ENCODE measurements at regions not wholly inside any gene's neighbourhood (a gene's known extent, or its start where the extent isn't known, plus 50 kb on each side); places are given as distances from the start of the nearest gene placed in this dataset.

- Mint-ChIP-seq H3K4me1 (ENCODE audit: unreplicated experiment) (no peaks in the 10 kb centered on the region), H3K36me3 (ENCODE audit: low read depth, unreplicated experiment) (no peaks in the 10 kb centered on the region), H3K27me3 (ENCODE audit: unreplicated experiment) (no peaks in the 10 kb centered on the region), H3K4me3 (ENCODE audit: unreplicated experiment) (no peak overlapping the region), H3K9me3 (ENCODE audit: unreplicated experiment) (no peaks in the 10 kb centered on the region), H3K27ac (ENCODE audit: unreplicated experiment) (no peak overlapping the region)
- DNase-seq (ENCODE audit: low spot score): no peak
- TF ChIP-seq CTCF (IDR thresholded peaks at IDR 0.05; ENCODE audit: unreplicated experiment): no peak
Observed at GRCh38 chr6:48472535-48472934, 361.5 kb upstream of the PTCHD4 start.

- Mint-ChIP-seq H3K4me1 (ENCODE audit: unreplicated experiment) (no peaks in the 10 kb centered on the region), H3K4me3 (ENCODE audit: unreplicated experiment) (no peak overlapping the region), H3K27me3 (ENCODE audit: unreplicated experiment) (no peaks in the 10 kb centered on the region), H3K36me3 (ENCODE audit: low read depth, unreplicated experiment) (no peaks in the 10 kb centered on the region), H3K9me3 (ENCODE audit: unreplicated experiment) (no peaks in the 10 kb centered on the region), H3K27ac (ENCODE audit: unreplicated experiment) (no peak overlapping the region)
- DNase-seq (ENCODE audit: low spot score): no peak
- no peak for TF ChIP-seq CTCF (IDR thresholded peaks at IDR 0.05; ENCODE audit: unreplicated experiment)
Observed at GRCh38 chr6:48472091-48472490, 361.1 kb upstream of the PTCHD4 start.

- TF ChIP-seq CTCF (IDR thresholded peaks at IDR 0.05; ENCODE audit: unreplicated experiment): no peak
- H3K27ac Mint-ChIP-seq (ENCODE audit: unreplicated experiment): no peak overlapping the region
- no peaks in the 10 kb centered on the region for H3K4me1 Mint-ChIP-seq (ENCODE audit: unreplicated experiment)
- no peak overlapping the region for H3K4me3 Mint-ChIP-seq (ENCODE audit: unreplicated experiment)
- DNase-seq (ENCODE audit: low spot score): no peak
- no peaks in the 10 kb centered on the region for H3K9me3 Mint-ChIP-seq (ENCODE audit: unreplicated experiment)
- no peaks in the 10 kb centered on the region for H3K27me3 Mint-ChIP-seq (ENCODE audit: unreplicated experiment)
- H3K36me3 Mint-ChIP-seq (ENCODE audit: low read depth, unreplicated experiment): no peaks in the 10 kb centered on the region
Observed at GRCh38 chr6:48471326-48471725, 360.3 kb upstream of the PTCHD4 start.

GRCh38 chr6:48449002-48449401 is 338.0 kb upstream of the PTCHD4 start:
- no peak for DNase-seq (ENCODE audit: low spot score)
- no peak overlapping the region for H3K27ac Mint-ChIP-seq (ENCODE audit: unreplicated experiment)
- H3K4me3 Mint-ChIP-seq (ENCODE audit: unreplicated experiment): no peak overlapping the region
- no peaks in the 10 kb centered on the region for H3K4me1 Mint-ChIP-seq (ENCODE audit: unreplicated experiment)
- no peaks in the 10 kb centered on the region for H3K27me3 Mint-ChIP-seq (ENCODE audit: unreplicated experiment)
- H3K9me3 Mint-ChIP-seq (ENCODE audit: unreplicated experiment): no peaks in the 10 kb centered on the region
- H3K36me3 Mint-ChIP-seq (ENCODE audit: low read depth, unreplicated experiment): no peaks in the 10 kb centered on the region
- TF ChIP-seq CTCF (IDR thresholded peaks at IDR 0.05; ENCODE audit: unreplicated experiment): no peak

- Mint-ChIP-seq H3K4me3 (ENCODE audit: unreplicated experiment) (no peak overlapping the region), H3K9me3 (ENCODE audit: unreplicated experiment) (no peaks in the 10 kb centered on the region), H3K4me1 (ENCODE audit: unreplicated experiment) (no peaks in the 10 kb centered on the region), H3K27me3 (ENCODE audit: unreplicated experiment) (no peaks in the 10 kb centered on the region), H3K36me3 (ENCODE audit: low read depth, unreplicated experiment) (no peaks in the 10 kb centered on the region), H3K27ac (ENCODE audit: unreplicated experiment) (no peak overlapping the region)
- no peak for TF ChIP-seq CTCF (IDR thresholded peaks at IDR 0.05; ENCODE audit: unreplicated experiment)
- no peak for DNase-seq (ENCODE audit: low spot score)
Observed at GRCh38 chr6:48447251-48447650, 336.3 kb upstream of the PTCHD4 start.
